PC-3 (cell line): ENCODE measurements at regions not wholly inside any gene's neighbourhood (a gene's known extent, or its start where the extent isn't known, plus 50 kb on each side); places are given as distances from the start of the nearest gene placed in this dataset.

Experiments used
- EZH2 ChIP-seq: fragments of 300-600 bp; sonication (generic); IDR thresholded peaks from one replicate; pipeline ENCODE4 v1.6.1; 2017; ENCODE audit warnings: antibody characterized with exemption, mild to moderate bottlenecking, low read length; ENCODE audit not compliant: unreplicated experiment
- EZH2phosphoT487 ChIP-seq: fragments of 300-600 bp; sonication (generic); IDR thresholded peaks from 2 replicates; pipeline ENCODE4 v1.6.1; 2018; ENCODE audit warnings: mild to moderate bottlenecking, antibody characterized with exemption, low read length, borderline replicate concordance
- TF ChIP-seq, protein P1 (sequence below): fragments of 300-600 bp; sonication (generic); conservative IDR thresholded peaks from 2 replicates; pipeline ENCODE4 v1.5.1; 2017; ENCODE audit warnings: antibody characterized with exemption, low read depth, mild to moderate bottlenecking, low read length

DNA sequence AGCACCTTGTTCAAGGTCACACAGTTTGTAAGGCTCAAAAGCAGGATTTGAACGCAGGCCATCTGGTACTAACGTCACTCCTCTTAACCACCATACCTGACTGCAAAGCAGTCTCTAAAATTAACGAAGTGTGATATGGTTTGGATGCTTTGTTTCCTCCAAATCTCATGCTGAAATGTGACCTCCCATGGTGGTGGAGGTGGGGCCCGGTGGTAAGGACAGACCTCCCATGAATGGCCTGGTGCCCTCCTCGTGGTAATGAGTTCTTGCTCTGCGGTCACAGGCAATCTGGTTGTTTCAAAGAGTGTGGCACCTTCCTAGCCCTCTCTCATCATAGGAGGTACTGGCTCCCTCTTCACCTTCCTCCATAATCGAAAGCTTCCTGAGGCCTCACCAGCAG, 102.2 kb upstream of the BCL2L14 start:
- TF ChIP-seq, protein P1, sequence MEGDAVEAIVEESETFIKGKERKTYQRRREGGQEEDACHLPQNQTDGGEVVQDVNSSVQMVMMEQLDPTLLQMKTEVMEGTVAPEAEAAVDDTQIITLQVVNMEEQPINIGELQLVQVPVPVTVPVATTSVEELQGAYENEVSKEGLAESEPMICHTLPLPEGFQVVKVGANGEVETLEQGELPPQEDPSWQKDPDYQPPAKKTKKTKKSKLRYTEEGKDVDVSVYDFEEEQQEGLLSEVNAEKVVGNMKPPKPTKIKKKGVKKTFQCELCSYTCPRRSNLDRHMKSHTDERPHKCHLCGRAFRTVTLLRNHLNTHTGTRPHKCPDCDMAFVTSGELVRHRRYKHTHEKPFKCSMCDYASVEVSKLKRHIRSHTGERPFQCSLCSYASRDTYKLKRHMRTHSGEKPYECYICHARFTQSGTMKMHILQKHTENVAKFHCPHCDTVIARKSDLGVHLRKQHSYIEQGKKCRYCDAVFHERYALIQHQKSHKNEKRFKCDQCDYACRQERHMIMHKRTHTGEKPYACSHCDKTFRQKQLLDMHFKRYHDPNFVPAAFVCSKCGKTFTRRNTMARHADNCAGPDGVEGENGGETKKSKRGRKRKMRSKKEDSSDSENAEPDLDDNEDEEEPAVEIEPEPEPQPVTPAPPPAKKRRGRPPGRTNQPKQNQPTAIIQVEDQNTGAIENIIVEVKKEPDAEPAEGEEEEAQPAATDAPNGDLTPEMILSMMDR: no peak
- TF ChIP-seq EZH2: no peak
- TF ChIP-seq EZH2phosphoT487: no peak
